GM23338 (cell line): ENCODE measurements at regions not wholly inside any gene's neighbourhood (a gene's known extent, or its start where the extent isn't known, plus 50 kb on each side); places are given as distances from the start of the nearest gene placed in this dataset.

Experiments
- ATAC-seq: fragments of 200-7000 bp; cut with Tn5 transposase; 3 replicates; pipeline ENCODE4 v1.9.1; 2020
- DNase-seq: peaks from one replicate; pipeline ENCODE4 v3.0.0-alpha.2; 2015; ENCODE audit warnings: low spot score
- H2AFZ ChIP-seq: fragments of 200-600 bp; sonication (generic); 2 replicates; pipeline ENCODE4 v1.8.0; 2016; ENCODE audit warnings: antibody characterized with exemption, mild to moderate bottlenecking, moderate library complexity
- H3F3A ChIP-seq: fragments of 200-600 bp; sonication (generic); replicated peaks from 2 replicates; pipeline ENCODE4 v1.8.0; 2017; ENCODE audit warnings: antibody characterized with exemption, mixed run types, low read depth
- H3K27ac ChIP-seq: fragments of 200-600 bp; sonication (generic); 2 replicates; pipeline ENCODE4 v1.6.1; 2016; ENCODE audit warnings: low read depth
- H3K27me3 ChIP-seq: fragments of 200-600 bp; sonication (generic); 2 replicates; pipeline ENCODE4 v1.8.0; 2016; ENCODE audit warnings: mild to moderate bottlenecking, mixed run types, moderate library complexity; ENCODE audit not compliant: insufficient read depth
- H3K36me3 ChIP-seq: fragments of 200-600 bp; sonication (generic); 2 replicates; pipeline ENCODE4 v1.8.0; 2016; ENCODE audit warnings: mild to moderate bottlenecking; ENCODE audit not compliant: insufficient read depth
- H3K4me1 ChIP-seq: fragments of 200-600 bp; sonication (generic); 2 replicates; pipeline ENCODE4 v1.8.0; 2016; ENCODE audit warnings: mild to moderate bottlenecking, moderate library complexity; ENCODE audit not compliant: insufficient read depth
- H3K4me2 ChIP-seq: fragments of 200-600 bp; sonication (generic); 2 replicates; pipeline ENCODE4 v1.7.1; 2017; ENCODE audit warnings: mixed run types
- H3K4me3 ChIP-seq: fragments of 200-600 bp; sonication (generic); 2 replicates; pipeline ENCODE4 v1.6.1; 2016; ENCODE audit warnings: mixed run types
- H3K79me2 ChIP-seq: fragments of 200-600 bp; sonication (generic); replicated peaks from 2 replicates; pipeline ENCODE4 v1.8.0; 2017; ENCODE audit warnings: mild to moderate bottlenecking; ENCODE audit not compliant: insufficient read depth
- H3K9me2 ChIP-seq: fragments of 200-600 bp; sonication (generic); 2 replicates; pipeline ENCODE4 v1.8.0; 2017; ENCODE audit not compliant: insufficient read depth
- H4K20me1 ChIP-seq: fragments of 200-600 bp; sonication (generic); replicated peaks from 2 replicates; pipeline ENCODE4 v1.8.0; 2017; ENCODE audit warnings: mild to moderate bottlenecking; ENCODE audit not compliant: insufficient read depth
- H3K27ac Mint-ChIP-seq: 2 replicates; pipeline ENCODE4 v1.8.0; 2020; ENCODE audit warnings: inconsistent platforms, mild to moderate bottlenecking, moderate library complexity, mixed read lengths
- H3K27me3 Mint-ChIP-seq: 3 replicates; pipeline ENCODE4 v1.8.0; 2022; ENCODE audit warnings: low read depth, mild to moderate bottlenecking, moderate library complexity, mixed read lengths, inconsistent platforms; ENCODE audit not compliant: insufficient read depth, poor library complexity
- H3K36me3 Mint-ChIP-seq: 3 replicates; pipeline ENCODE4 v1.8.0; 2021; ENCODE audit warnings: low read depth, mild to moderate bottlenecking, inconsistent platforms, moderate library complexity, mixed read lengths
- H3K4me1 Mint-ChIP-seq: 3 replicates; pipeline ENCODE4 v1.8.0; 2020; ENCODE audit warnings: mild to moderate bottlenecking, inconsistent platforms, mixed read lengths
- H3K4me3 Mint-ChIP-seq: 3 replicates; pipeline ENCODE4 v1.8.0; 2021; ENCODE audit warnings: moderate library complexity, mild to moderate bottlenecking, inconsistent platforms, mixed read lengths
- H3K9me3 Mint-ChIP-seq: 3 replicates; pipeline ENCODE4 v1.8.0; 2020; ENCODE audit warnings: moderate library complexity, mild to moderate bottlenecking, inconsistent platforms, mixed read lengths
- JUNB ChIP-seq: IDR thresholded peaks from one replicate; pipeline ENCODE4 v1.6.1; 2016; ENCODE audit warnings: antibody characterized with exemption; ENCODE audit not compliant: unreplicated experiment
- NANOG ChIP-seq: IDR thresholded peaks from 2 replicates; pipeline ENCODE4 v1.6.1; 2016; ENCODE audit warnings: antibody characterized with exemption, borderline replicate concordance
- STAT1 ChIP-seq: IDR thresholded peaks from one replicate; pipeline ENCODE4 v1.6.1; 2016; ENCODE audit warnings: antibody characterized with exemption; ENCODE audit not compliant: unreplicated experiment
- ZNF114 ChIP-seq: fragments of 250-450 bp; sonication (Bioruptor Pico); IDR thresholded peaks from 2 replicates; pipeline ENCODE4 v1.5.0; 2020; ENCODE audit warnings: mild to moderate bottlenecking, moderate library complexity
- TF ChIP-seq, protein P1 (sequence below): fragments of 250-450 bp; sonication (Bioruptor Pico); IDR thresholded peaks from 2 replicates; pipeline ENCODE4 v1.5.0; 2020; ENCODE audit warnings: mild to moderate bottlenecking, moderate library complexity
- TF ChIP-seq, protein P2 (sequence below): IDR thresholded peaks from 2 replicates; pipeline ENCODE4 v1.6.1; 2016; ENCODE audit warnings: antibody characterized with exemption
- TF ChIP-seq, protein P3 (sequence below): IDR thresholded peaks from one replicate; pipeline ENCODE4 v1.6.1; 2018; ENCODE audit warnings: antibody characterized with exemption; ENCODE audit not compliant: unreplicated experiment

GRCh38 chr14:55516776-55517175 is 63.2 kb upstream of the KTN1 start (continued):
- TF ChIP-seq, protein P1, sequence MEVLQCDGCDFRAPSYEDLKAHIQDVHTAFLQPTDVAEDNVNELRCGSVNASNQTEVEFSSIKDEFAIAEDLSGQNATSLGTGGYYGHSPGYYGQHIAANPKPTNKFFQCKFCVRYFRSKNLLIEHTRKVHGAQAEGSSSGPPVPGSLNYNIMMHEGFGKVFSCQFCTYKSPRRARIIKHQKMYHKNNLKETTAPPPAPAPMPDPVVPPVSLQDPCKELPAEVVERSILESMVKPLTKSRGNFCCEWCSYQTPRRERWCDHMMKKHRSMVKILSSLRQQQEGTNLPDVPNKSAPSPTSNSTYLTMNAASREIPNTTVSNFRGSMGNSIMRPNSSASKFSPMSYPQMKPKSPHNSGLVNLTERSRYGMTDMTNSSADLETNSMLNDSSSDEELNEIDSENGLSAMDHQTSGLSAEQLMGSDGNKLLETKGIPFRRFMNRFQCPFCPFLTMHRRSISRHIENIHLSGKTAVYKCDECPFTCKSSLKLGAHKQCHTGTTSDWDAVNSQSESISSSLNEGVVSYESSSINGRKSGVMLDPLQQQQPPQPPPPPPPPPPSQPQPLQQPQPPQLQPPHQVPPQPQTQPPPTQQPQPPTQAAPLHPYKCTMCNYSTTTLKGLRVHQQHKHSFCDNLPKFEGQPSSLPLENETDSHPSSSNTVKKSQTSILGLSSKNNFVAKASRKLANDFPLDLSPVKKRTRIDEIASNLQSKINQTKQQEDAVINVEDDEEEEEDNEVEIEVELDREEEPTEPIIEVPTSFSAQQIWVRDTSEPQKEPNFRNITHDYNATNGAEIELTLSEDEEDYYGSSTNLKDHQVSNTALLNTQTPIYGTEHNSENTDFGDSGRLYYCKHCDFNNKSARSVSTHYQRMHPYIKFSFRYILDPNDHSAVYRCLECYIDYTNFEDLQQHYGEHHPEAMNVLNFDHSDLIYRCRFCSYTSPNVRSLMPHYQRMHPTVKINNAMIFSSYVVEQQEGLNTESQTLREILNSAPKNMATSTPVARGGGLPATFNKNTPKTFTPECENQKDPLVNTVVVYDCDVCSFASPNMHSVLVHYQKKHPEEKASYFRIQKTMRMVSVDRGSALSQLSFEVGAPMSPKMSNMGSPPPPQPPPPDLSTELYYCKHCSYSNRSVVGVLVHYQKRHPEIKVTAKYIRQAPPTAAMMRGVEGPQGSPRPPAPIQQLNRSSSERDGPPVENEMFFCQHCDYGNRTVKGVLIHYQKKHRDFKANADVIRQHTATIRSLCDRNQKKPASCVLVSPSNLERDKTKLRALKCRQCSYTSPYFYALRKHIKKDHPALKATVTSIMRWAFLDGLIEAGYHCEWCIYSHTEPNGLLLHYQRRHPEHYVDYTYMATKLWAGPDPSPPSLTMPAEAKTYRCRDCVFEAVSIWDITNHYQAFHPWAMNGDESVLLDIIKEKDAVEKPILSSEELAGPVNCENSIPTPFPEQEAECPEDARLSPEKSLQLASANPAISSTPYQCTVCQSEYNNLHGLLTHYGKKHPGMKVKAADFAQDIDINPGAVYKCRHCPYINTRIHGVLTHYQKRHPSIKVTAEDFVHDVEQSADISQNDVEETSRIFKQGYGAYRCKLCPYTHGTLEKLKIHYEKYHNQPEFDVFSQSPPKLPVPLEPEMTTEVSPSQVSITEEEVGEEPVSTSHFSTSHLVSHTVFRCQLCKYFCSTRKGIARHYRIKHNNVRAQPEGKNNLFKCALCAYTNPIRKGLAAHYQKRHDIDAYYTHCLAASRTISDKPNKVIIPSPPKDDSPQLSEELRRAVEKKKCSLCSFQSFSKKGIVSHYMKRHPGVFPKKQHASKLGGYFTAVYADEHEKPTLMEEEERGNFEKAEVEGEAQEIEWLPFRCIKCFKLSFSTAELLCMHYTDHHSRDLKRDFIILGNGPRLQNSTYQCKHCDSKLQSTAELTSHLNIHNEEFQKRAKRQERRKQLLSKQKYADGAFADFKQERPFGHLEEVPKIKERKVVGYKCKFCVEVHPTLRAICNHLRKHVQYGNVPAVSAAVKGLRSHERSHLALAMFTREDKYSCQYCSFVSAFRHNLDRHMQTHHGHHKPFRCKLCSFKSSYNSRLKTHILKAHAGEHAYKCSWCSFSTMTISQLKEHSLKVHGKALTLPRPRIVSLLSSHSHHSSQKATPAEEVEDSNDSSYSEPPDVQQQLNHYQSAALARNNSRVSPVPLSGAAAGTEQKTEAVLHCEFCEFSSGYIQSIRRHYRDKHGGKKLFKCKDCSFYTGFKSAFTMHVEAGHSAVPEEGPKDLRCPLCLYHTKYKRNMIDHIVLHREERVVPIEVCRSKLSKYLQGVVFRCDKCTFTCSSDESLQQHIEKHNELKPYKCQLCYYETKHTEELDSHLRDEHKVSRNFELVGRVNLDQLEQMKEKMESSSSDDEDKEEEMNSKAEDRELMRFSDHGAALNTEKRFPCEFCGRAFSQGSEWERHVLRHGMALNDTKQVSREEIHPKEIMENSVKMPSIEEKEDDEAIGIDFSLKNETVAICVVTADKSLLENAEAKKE (CRISPR knock-in tag) = no peak
- no peak for TF ChIP-seq ZNF114 (CRISPR knock-in tag)
- TF ChIP-seq STAT1 = no peak

GRCh38 chr14:55518391-55518790 is 61.6 kb upstream of the KTN1 start:
- Histone ChIP-seq H3K4me2 (no peak overlapping the region), H3K36me3 (no peaks in the 10 kb centered on the region), H3K27ac (no peak overlapping the region), H3K27me3 (no peaks in the 10 kb centered on the region), H3F3A (no peaks in the 10 kb centered on the region), H2AFZ (no peak overlapping the region), H3K79me2 (no peaks in the 10 kb centered on the region), H3K4me3 (no peak overlapping the region), H3K9me2 (no peaks in the 10 kb centered on the region), H4K20me1 (no peaks in the 10 kb centered on the region), H3K4me1 (no peaks in the 10 kb centered on the region)
- Mint-ChIP-seq H3K9me3 (peaks cover 3% of the 10 kb centered on the region; the same call in 2 of the 3 replicates), H3K4me1 (no peaks in the 10 kb centered on the region), H3K36me3 (no peaks in the 10 kb centered on the region), H3K4me3 (no peak overlapping the region), H3K27ac (no peak overlapping the region), H3K27me3 (no peaks in the 10 kb centered on the region)
- DNase-seq = no peak
- ATAC-seq = no peak
- no peak for TF ChIP-seq JUNB
- no peak for TF ChIP-seq NANOG
- TF ChIP-seq, protein P2, sequence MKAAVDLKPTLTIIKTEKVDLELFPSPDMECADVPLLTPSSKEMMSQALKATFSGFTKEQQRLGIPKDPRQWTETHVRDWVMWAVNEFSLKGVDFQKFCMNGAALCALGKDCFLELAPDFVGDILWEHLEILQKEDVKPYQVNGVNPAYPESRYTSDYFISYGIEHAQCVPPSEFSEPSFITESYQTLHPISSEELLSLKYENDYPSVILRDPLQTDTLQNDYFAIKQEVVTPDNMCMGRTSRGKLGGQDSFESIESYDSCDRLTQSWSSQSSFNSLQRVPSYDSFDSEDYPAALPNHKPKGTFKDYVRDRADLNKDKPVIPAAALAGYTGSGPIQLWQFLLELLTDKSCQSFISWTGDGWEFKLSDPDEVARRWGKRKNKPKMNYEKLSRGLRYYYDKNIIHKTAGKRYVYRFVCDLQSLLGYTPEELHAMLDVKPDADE = no peak
- TF ChIP-seq, protein P3, sequence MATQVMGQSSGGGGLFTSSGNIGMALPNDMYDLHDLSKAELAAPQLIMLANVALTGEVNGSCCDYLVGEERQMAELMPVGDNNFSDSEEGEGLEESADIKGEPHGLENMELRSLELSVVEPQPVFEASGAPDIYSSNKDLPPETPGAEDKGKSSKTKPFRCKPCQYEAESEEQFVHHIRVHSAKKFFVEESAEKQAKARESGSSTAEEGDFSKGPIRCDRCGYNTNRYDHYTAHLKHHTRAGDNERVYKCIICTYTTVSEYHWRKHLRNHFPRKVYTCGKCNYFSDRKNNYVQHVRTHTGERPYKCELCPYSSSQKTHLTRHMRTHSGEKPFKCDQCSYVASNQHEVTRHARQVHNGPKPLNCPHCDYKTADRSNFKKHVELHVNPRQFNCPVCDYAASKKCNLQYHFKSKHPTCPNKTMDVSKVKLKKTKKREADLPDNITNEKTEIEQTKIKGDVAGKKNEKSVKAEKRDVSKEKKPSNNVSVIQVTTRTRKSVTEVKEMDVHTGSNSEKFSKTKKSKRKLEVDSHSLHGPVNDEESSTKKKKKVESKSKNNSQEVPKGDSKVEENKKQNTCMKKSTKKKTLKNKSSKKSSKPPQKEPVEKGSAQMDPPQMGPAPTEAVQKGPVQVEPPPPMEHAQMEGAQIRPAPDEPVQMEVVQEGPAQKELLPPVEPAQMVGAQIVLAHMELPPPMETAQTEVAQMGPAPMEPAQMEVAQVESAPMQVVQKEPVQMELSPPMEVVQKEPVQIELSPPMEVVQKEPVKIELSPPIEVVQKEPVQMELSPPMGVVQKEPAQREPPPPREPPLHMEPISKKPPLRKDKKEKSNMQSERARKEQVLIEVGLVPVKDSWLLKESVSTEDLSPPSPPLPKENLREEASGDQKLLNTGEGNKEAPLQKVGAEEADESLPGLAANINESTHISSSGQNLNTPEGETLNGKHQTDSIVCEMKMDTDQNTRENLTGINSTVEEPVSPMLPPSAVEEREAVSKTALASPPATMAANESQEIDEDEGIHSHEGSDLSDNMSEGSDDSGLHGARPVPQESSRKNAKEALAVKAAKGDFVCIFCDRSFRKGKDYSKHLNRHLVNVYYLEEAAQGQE = no peak
